ENCODE measurements at regions not wholly inside any gene's neighbourhood (a gene's known extent, or its start where the extent isn't known, plus 50 kb on each side); places are given as distances from the start of the nearest gene placed in this dataset.

DNA sequence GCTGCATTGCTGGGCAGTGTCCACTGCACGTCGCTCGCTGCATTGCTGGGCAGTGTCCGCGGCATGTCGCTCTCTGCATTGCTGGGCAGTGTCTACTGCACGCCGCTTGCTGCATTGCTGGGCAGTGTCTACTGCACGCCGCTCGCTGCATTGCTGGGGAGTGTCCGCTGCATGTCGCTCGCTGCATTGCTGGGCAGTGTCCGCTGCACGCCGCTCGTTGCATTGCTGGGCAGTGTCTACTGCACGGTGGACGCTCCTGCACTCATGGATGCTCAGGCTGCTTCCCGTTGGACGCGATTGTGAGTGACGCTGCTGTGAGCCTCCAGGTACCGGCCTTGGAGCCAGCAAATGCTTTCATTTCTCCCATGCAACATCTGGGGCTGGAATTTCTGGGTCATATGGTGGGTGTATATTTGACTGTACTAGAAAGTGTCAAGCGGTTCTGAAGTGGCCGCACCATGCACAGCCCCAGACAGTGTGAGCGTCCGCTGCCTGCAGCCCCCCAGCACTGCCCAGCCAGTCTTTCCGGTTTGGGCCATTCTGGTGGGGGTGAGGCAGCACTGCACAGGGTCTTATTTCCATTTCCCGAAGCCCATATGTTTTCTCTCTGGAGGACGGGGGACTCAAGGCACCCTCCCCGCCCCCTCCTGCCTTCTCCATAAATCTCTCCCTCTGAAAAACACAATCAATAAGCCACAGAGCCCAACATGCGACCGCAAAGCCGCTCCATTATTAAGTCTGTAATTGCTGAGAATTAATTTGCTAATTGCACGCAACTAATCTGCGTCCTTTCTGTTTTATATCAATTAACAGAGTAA lies 97.4 kb downstream of the YTHDF1 start:
- no peak overlapping the region for H3K9ac ChIP-seq (ENCODE audit: insufficient read depth in 1 of 2, low read length in 2 of 2)
- no peak overlapping the region for H3K27ac ChIP-seq (ENCODE audit: low read depth in 1 of 2, low read length in 1 of 2)
- H3K4me1 ChIP-seq (ENCODE audit: control insufficient read depth in 5 of 5, insufficient read depth in 5 of 5, low read length in 5 of 5), result no peaks in the 10 kb centered on the region
- WGBS, 2 donors, result 84 to 88% methylated on average over 38 of the region's 38 CpGs
- no peaks in the 10 kb centered on the region for H3K36me3 ChIP-seq (ENCODE audit: control insufficient read depth in 4 of 4, insufficient read depth in 4 of 4, low read length in 4 of 4)
- no peak for ATAC-seq (ENCODE audit: insufficient read depth, low FRiP score)
- peaks cover 0 to 10% (median 0%) of the 10 kb centered on the region in 4 donors for H3K9me3 ChIP-seq (ENCODE audit: control insufficient read depth in 4 of 4, insufficient read depth in 3 of 4, low read length in 3 of 4)
- no peak overlapping the region for H3K4me3 ChIP-seq
- H3K27me3 ChIP-seq (ENCODE audit: control insufficient read depth in 3 of 3, insufficient read depth in 3 of 3, low read length in 2 of 3), result peaks cover 0 to 5% (median 0%) of the 10 kb centered on the region in 3 donors
- no peak for DNase-seq
- TF ChIP-seq, protein P1, sequence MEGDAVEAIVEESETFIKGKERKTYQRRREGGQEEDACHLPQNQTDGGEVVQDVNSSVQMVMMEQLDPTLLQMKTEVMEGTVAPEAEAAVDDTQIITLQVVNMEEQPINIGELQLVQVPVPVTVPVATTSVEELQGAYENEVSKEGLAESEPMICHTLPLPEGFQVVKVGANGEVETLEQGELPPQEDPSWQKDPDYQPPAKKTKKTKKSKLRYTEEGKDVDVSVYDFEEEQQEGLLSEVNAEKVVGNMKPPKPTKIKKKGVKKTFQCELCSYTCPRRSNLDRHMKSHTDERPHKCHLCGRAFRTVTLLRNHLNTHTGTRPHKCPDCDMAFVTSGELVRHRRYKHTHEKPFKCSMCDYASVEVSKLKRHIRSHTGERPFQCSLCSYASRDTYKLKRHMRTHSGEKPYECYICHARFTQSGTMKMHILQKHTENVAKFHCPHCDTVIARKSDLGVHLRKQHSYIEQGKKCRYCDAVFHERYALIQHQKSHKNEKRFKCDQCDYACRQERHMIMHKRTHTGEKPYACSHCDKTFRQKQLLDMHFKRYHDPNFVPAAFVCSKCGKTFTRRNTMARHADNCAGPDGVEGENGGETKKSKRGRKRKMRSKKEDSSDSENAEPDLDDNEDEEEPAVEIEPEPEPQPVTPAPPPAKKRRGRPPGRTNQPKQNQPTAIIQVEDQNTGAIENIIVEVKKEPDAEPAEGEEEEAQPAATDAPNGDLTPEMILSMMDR (IDR thresholded peaks at IDR 0.05; ENCODE audit: control extremely low read depth, extremely low read depth), result no peak

DNA sequence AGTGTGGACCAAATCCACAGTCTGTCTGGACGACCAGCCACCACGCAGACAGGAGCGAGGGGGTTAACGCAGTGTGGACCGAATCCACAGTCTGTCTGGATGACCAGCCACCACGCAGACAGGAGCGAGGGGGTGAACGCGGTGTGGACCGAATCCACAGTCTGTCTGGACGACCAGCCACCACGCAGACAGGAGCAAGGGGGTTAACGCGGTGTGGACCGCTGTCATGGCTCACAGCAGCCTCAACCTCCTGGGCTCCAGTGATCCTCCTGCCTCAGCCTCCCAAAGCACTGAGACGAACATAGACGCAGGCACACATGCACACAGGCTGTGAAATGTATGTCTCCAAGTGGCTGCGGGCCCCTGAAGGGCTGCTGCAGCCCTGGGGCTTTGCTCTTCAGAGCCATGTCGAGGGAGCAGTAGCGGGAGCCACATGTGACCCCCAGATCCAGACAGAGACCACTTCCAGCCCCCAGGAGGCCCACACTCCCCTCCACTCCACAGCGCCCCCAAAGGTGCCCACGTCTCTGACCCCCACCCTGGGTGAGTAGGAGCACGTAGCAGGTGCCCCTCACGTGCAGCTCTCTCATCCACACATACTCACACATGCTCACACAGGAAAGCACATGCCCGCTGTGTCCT lies 98.1 kb downstream of the YTHDF1 start:
- Histone ChIP-seq H3K27ac (ENCODE audit: low read depth in 1 of 2, low read length in 1 of 2) (no peak overlapping the region), H3K9ac (ENCODE audit: insufficient read depth in 1 of 2, low read length in 2 of 2) (no peak overlapping the region), H3K36me3 (ENCODE audit: control insufficient read depth in 4 of 4, insufficient read depth in 4 of 4, low read length in 4 of 4) (no peaks in the 10 kb centered on the region), H3K9me3 (ENCODE audit: control insufficient read depth in 4 of 4, insufficient read depth in 3 of 4, low read length in 3 of 4) (peaks cover 0 to 14% (median 0%) of the 10 kb centered on the region in 4 donors), H3K27me3 (ENCODE audit: control insufficient read depth in 3 of 3, insufficient read depth in 3 of 3, low read length in 2 of 3) (peaks cover 0 to 5% (median 0%) of the 10 kb centered on the region in 3 donors), H3K4me3 (no peak overlapping the region), H3K4me1 (ENCODE audit: control insufficient read depth in 5 of 5, insufficient read depth in 5 of 5, low read length in 5 of 5) (no peaks in the 10 kb centered on the region)
- DNase-seq (no peak), ATAC-seq (ENCODE audit: insufficient read depth, low FRiP score) (no peak)
- TF ChIP-seq, protein P1 (IDR thresholded peaks at IDR 0.05; ENCODE audit: control extremely low read depth, extremely low read depth), result no peak
- 83 to 88% methylated on average over 24 to 25 of the region's 25 CpGs for WGBS, 2 donors

DNA sequence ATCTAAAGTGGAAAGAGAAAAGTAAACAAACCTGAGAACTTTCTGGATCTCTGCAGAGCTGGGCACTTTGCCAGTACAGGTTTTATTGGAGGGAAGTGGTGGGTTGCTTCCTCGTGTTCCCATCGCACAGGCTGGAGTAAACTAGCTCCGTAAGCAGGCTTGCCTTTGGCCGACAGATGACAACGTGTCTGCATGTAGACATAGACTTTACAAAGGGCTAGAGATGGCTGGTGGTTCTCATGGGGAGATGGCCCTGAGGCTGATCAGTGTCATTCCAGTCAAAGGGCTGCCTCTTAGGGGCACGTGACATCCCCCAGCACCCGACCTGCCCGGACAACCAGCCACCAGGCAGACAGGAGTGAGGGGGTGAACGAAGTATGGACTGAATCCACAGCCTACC lies 98.8 kb downstream of the YTHDF1 start:
- no peak overlapping the region for H3K4me3 ChIP-seq
- no peak overlapping the region for H3K9ac ChIP-seq (ENCODE audit: insufficient read depth in 1 of 2, low read length in 2 of 2)
- DNase-seq (no peak), ATAC-seq (ENCODE audit: insufficient read depth, low FRiP score) (no peak)
- peaks cover 0 to 20% (median 0%) of the 10 kb centered on the region in 4 donors for H3K9me3 ChIP-seq (ENCODE audit: control insufficient read depth in 4 of 4, insufficient read depth in 3 of 4, low read length in 3 of 4)
- peaks cover 0 to 5% (median 0%) of the 10 kb centered on the region in 3 donors for H3K27me3 ChIP-seq (ENCODE audit: control insufficient read depth in 3 of 3, insufficient read depth in 3 of 3, low read length in 2 of 3)
- H3K27ac ChIP-seq (ENCODE audit: low read depth in 1 of 2, low read length in 1 of 2), result no peak overlapping the region
- no peaks in the 10 kb centered on the region for H3K36me3 ChIP-seq (ENCODE audit: control insufficient read depth in 4 of 4, insufficient read depth in 4 of 4, low read length in 4 of 4)
- TF ChIP-seq, protein P1 (IDR thresholded peaks at IDR 0.05; ENCODE audit: control extremely low read depth, extremely low read depth), result no peak
- 64 to 74% methylated on average over 9 of the region's 9 CpGs for WGBS, 2 donors
- no peaks in the 10 kb centered on the region for H3K4me1 ChIP-seq (ENCODE audit: control insufficient read depth in 5 of 5, insufficient read depth in 5 of 5, low read length in 5 of 5)
